T-cell (primary cell): ENCODE measurements at regions not wholly inside any gene's neighbourhood (a gene's known extent, or its start where the extent isn't known, plus 50 kb on each side); places are given as distances from the start of the nearest gene placed in this dataset.
"Not testable (repeated sequence)": the region's sequence is repeated elsewhere in the genome, so short reads cannot be mapped to it uniquely, and the experiment has no call there.

Experiments used
- ATAC-seq, 4 experiments: fragments of 200-7000 bp in 3 of 4; fragments of 150-1000 bp in 1 of 4; cut with Tn5 transposase; replicated peaks in 1 of 4; 1 replicate in 3 of 4; 2 replicates in 1 of 4; pipeline ENCODE4 v1.10.0; 2021; ENCODE audit warnings: moderate library complexity in 3 of 4, mild to moderate bottlenecking in 2 of 4, moderate number of reproducible peaks in 1 of 4
- CTCF ChIA-PET, 2 donors: fragments of 300-600 bp; sonication (Branson Sonifier 250); formaldehyde crosslinking; loops; one replicate each; lab custom pipeline; 2022; ENCODE audit warnings: antibody characterized with exemption in 2 of 2; lab: Charles Lee
- POLR2A ChIA-PET, 2 donors: fragments of 300-600 bp; sonication (Branson Sonifier 250); formaldehyde crosslinking; loops; one replicate each; lab custom pipeline; 2022; ENCODE audit warnings: antibody characterized with exemption in 2 of 2; lab: Charles Lee
- DNase-seq, 35 experiments: peaks; one replicate each; pipeline versions ENCODE4 v3.0.0 to v3.0.0-alpha.2; 2013 to 2023
- H3K27ac ChIP-seq: one replicate; pipeline ENCODE4 v1.5.1; 2013; ENCODE audit warnings: low read length
- H3K27me3 ChIP-seq, 2 experiments: replicated peaks in 1 of 2; 1 replicate in 1 of 2; 2 replicates in 1 of 2; pipeline versions ENCODE4 v1.6.1 to v1.7.0; 2013; ENCODE audit warnings: low read length in 1 of 2, mixed read lengths in 1 of 2; ENCODE audit not compliant: control insufficient read depth in 2 of 2, insufficient read depth in 2 of 2; ENCODE audit errors: extremely low read depth in 1 of 2
- H3K36me3 ChIP-seq, 2 donors: 1 replicate in 1 of 2; 2 replicates in 1 of 2; pipeline versions ENCODE4 v1.6.1 to v1.7.0; 2013; ENCODE audit warnings: low read length in 1 of 2; ENCODE audit not compliant: control insufficient read depth in 2 of 2, insufficient read depth in 1 of 2; ENCODE audit errors: extremely low read depth in 1 of 2
- H3K4me1 ChIP-seq, 2 experiments: 1 replicate in 1 of 2; 2 replicates in 1 of 2; pipeline versions ENCODE4 v1.6.1 to v1.7.0; 2013; ENCODE audit warnings: low read length in 2 of 2, mixed read lengths in 1 of 2; ENCODE audit not compliant: insufficient read depth in 2 of 2, control insufficient read depth in 1 of 2; ENCODE audit errors: extremely low read depth in 1 of 2
- H3K4me3 ChIP-seq, 2 donors: 1 replicate in 1 of 2; 2 replicates in 1 of 2; pipeline versions ENCODE4 v1.5.1 to v1.7.0; 2013; ENCODE audit warnings: mild to moderate bottlenecking in 2 of 2, low read length in 1 of 2, moderate library complexity in 1 of 2; ENCODE audit not compliant: control insufficient read depth in 1 of 2; ENCODE audit errors: extremely low read depth in 1 of 2
- H3K9me3 ChIP-seq: 2 replicates; pipeline ENCODE4 v1.7.0; 2013
- H3K27ac Mint-ChIP-seq, 2 donors: one replicate each; pipeline ENCODE4 v1.8.0; 2020 to 2021; ENCODE audit warnings: mild to moderate bottlenecking in 2 of 2, mixed read lengths in 2 of 2
- H3K27me3 Mint-ChIP-seq, 2 donors: one replicate each; pipeline ENCODE4 v1.8.0; 2021 to 2022; ENCODE audit warnings: mixed read lengths in 2 of 2
- H3K36me3 Mint-ChIP-seq: one replicate; pipeline ENCODE4 v1.8.0; 2021; ENCODE audit warnings: mixed read lengths
- H3K4me1 Mint-ChIP-seq, 3 donors: one replicate each; pipeline ENCODE4 v1.8.0; 2020 to 2022; ENCODE audit warnings: mixed read lengths in 3 of 3, mild to moderate bottlenecking in 1 of 3
- H3K4me3 Mint-ChIP-seq, 3 donors: one replicate each; pipeline ENCODE4 v1.8.0; 2020 to 2022; ENCODE audit warnings: mild to moderate bottlenecking in 3 of 3, mixed read lengths in 3 of 3, moderate library complexity in 3 of 3
- H3K9me3 Mint-ChIP-seq, 3 donors: one replicate each; pipeline ENCODE4 v1.8.0; 2020 to 2022; ENCODE audit warnings: mixed read lengths in 3 of 3
- WGBS: methylation state at CpG from one replicate; pipeline ENCODE4 v1.1.5; 2013; ENCODE audit warnings: missing lambda C conversion rate; ENCODE audit not compliant: insufficient coverage; 5-methylcytosine and 5-hydroxymethylcytosine counted together

- WGBS: no CpG with 5 or more reads among the region's 3 CpGs
- Histone ChIP-seq H3K36me3 (no peaks in the 10 kb centered on the region), H3K27me3 (no peaks in the 10 kb centered on the region), H3K4me3 (no peak overlapping the region), H3K9me3 (no peaks in the 10 kb centered on the region), H3K4me1 (no peaks in the 10 kb centered on the region), H3K27ac (no peak overlapping the region)
- ChIA-PET POLR2A (no interaction called here), CTCF (interaction anchor here (0.6 to 0.7 kb wide), 3 partner anchors 18 to 334 kb away, joined by 3 read pairs; no protein-coding TSS in a partner anchor)
- H3K27ac Mint-ChIP-seq: no peak overlapping the region
- H3K9me3 Mint-ChIP-seq: peaks cover 5 to 13% (median 5%) of the 10 kb centered on the region in 3 donors
- H3K36me3 Mint-ChIP-seq: no peaks in the 10 kb centered on the region
- DNase-seq (no peak), ATAC-seq (no peak)
- no peaks in the 10 kb centered on the region for H3K27me3 Mint-ChIP-seq
- no peak overlapping the region for H3K4me3 Mint-ChIP-seq
- H3K4me1 Mint-ChIP-seq: no peaks in the 10 kb centered on the region
These were observed 125.2 kb downstream of the AREG start for GRCh38 chr4:74570095-74570494.

GRCh38 chr4:74578329-74578728 lies 133.4 kb downstream of the AREG start:
- no peak for ATAC-seq
- H3K4me1 Mint-ChIP-seq: no peaks in the 10 kb centered on the region
- H3K4me3 Mint-ChIP-seq: no peak overlapping the region
- H3K36me3 Mint-ChIP-seq: no peaks in the 10 kb centered on the region
- H3K27ac Mint-ChIP-seq: no peak overlapping the region
- ChIA-PET CTCF (interaction anchor here in 1 of 2 donors (0.7 kb wide), 1 partner anchor 25 kb away, joined by 11 read pairs; no protein-coding TSS in a partner anchor), POLR2A (no interaction called here)
- Histone ChIP-seq H3K4me1 (no peaks in the 10 kb centered on the region), H3K4me3 (no peak overlapping the region), H3K27ac (no peak overlapping the region), H3K36me3 (no peaks in the 10 kb centered on the region), H3K27me3 (no peaks in the 10 kb centered on the region), H3K9me3 (no peaks in the 10 kb centered on the region)
- DNase-seq: no peak
- H3K9me3 Mint-ChIP-seq: no peaks in the 10 kb centered on the region
- peaks cover 0 to 4% of the 10 kb centered on the region in 2 donors for H3K27me3 Mint-ChIP-seq

- DNase-seq, H3K36me3 ChIP-seq, H3K4me1 ChIP-seq, H3K9me3 Mint-ChIP-seq, H3K4me3 Mint-ChIP-seq, H3K27ac ChIP-seq, H3K27me3 Mint-ChIP-seq, H3K4me3 ChIP-seq, H3K27me3 ChIP-seq, POLR2A ChIA-PET, H3K27ac Mint-ChIP-seq, ATAC-seq, H3K4me1 Mint-ChIP-seq, H3K9me3 ChIP-seq, H3K36me3 Mint-ChIP-seq: not testable (repeated sequence)
- CTCF ChIA-PET: interaction anchor here in 1 of 2 donors (0.6 to 0.7 kb wide), 2 partner anchors 25 to 45 kb away, joined by 3 to 11 read pairs; no protein-coding TSS in a partner anchor
- 80% methylated on average over 1 of the region's 19 CpGs for WGBS
These were observed 133.9 kb downstream of the AREG start for GRCh38 chr4:74578865-74579264.

DNA sequence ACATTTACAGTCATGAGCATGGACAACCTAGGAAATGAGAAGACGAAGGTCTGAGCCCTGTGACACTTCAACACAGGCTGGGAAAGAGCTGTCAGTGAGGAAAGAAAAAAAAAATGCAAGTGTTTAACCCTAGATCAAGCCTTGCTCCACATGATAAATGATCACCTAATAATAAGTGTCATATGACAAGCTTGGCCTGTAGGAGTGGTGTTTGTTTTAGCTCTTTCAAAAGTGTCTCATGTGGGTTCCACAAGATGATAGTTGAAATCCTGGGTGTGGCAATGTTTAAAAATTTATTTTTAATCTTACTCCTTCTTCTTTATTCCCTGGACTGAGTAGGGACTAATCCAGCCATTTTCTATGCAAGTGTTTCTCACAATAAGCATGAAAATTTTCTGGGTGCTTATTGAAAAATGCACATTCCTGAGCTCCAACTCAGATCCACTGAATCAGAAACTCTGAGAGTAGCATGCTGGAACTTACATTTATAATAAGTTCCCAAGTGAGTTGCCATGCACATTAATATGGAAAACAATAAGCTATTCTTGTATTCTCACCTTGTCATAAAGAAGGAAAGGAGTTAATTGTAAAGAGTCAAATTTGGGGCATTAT lies 138.3 kb downstream of the AREG start:
- ATAC-seq: no peak
- H3K9me3 Mint-ChIP-seq: no peaks in the 10 kb centered on the region
- Histone ChIP-seq H3K9me3 (no peaks in the 10 kb centered on the region), H3K4me1 (no peaks in the 10 kb centered on the region), H3K4me3 (no peak overlapping the region), H3K36me3 (no peaks in the 10 kb centered on the region), H3K27ac (no peak overlapping the region), H3K27me3 (no peaks in the 10 kb centered on the region)
- CTCF ChIA-PET: no interaction called here
- H3K4me3 Mint-ChIP-seq: no peak overlapping the region
- WGBS: no CpG with 5 or more reads among the region's 1 CpG
- peaks cover 0 to 4% of the 10 kb centered on the region in 2 donors for H3K27me3 Mint-ChIP-seq
- no peaks in the 10 kb centered on the region for H3K4me1 Mint-ChIP-seq
- no peak for DNase-seq
- POLR2A ChIA-PET: no interaction called here
- no peaks in the 10 kb centered on the region for H3K36me3 Mint-ChIP-seq
- no peak overlapping the region for H3K27ac Mint-ChIP-seq

- no peaks in the 10 kb centered on the region for H3K4me1 Mint-ChIP-seq
- ChIA-PET POLR2A (no interaction called here), CTCF (interaction anchor here in 1 of 2 donors (0.9 kb wide), 1 partner anchor 51 kb away, joined by 3 read pairs; no protein-coding TSS in a partner anchor)
- no peaks in the 10 kb centered on the region for H3K9me3 ChIP-seq
- no peak overlapping the region for H3K27ac ChIP-seq
- H3K27me3 ChIP-seq: no peaks in the 10 kb centered on the region
- no peaks in the 10 kb centered on the region for H3K36me3 ChIP-seq
- no peaks in the 10 kb centered on the region for H3K36me3 Mint-ChIP-seq
- H3K27me3 Mint-ChIP-seq: peaks cover 0 to 4% of the 10 kb centered on the region in 2 donors
- no peaks in the 10 kb centered on the region for H3K9me3 Mint-ChIP-seq
- no peak overlapping the region for H3K4me3 ChIP-seq
- ATAC-seq (no peak), DNase-seq (no peak)
- no peak overlapping the region for H3K4me3 Mint-ChIP-seq
- H3K27ac Mint-ChIP-seq: no peak overlapping the region
- H3K4me1 ChIP-seq: no peaks in the 10 kb centered on the region
These were observed 138.8 kb downstream of the AREG start for GRCh38 chr4:74583757-74584156.

DNA sequence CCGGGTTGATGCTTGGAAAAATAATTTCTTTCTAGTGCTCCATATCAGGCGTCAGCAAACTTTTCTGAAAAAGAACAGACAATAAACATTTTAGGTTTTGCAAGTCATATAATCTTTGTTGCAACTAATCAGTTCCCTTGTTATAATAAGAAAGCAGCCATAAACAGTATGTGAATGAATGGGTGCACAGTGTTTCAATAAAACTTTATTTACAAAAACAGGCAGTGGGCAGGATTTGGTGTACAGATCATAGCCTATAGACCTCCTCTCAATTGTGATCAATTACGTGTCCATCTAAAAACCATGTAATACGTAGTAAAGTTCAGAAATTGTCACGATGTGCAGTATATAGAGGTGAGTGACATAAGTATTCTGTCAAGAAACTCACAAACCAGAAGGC lies 143.4 kb downstream of the AREG start:
- ChIA-PET CTCF (no interaction called here), POLR2A (no interaction called here)
- H3K27ac ChIP-seq: no peak overlapping the region
- Mint-ChIP-seq H3K27ac (no peak overlapping the region), H3K4me1 (no peaks in the 10 kb centered on the region), H3K27me3 (no peaks in the 10 kb centered on the region), H3K4me3 (no peak overlapping the region), H3K9me3 (no peaks in the 10 kb centered on the region), H3K36me3 (no peaks in the 10 kb centered on the region)
- H3K4me3 ChIP-seq: no peak overlapping the region
- H3K36me3 ChIP-seq: no peaks in the 10 kb centered on the region
- no peak for ATAC-seq
- no CpG with 5 or more reads among the region's 5 CpGs for WGBS
- no peaks in the 10 kb centered on the region for H3K27me3 ChIP-seq
- no peak for DNase-seq
- no peaks in the 10 kb centered on the region for H3K9me3 ChIP-seq
- H3K4me1 ChIP-seq: no peaks in the 10 kb centered on the region

DNA sequence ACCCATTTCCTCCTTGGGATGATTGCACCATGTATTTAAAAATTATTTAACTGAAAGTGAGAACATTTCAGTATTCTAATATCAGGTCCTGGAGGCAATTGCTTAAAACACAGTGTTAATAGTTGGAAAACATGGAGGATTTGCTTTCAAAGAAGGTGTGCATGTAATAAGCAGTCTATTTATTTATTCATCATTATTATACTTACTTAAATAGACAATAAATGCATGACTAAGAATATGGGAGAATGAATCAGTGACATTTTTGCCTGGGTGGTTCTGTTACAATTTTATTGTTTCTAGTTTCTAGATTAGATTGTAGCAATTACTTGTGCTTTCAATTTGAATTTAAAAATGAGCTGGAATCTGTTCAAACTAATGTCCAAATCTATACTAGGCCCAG lies 145.5 kb downstream of the AREG start:
- no peak for ATAC-seq
- H3K27ac ChIP-seq: no peak overlapping the region

More for the DNA sequence above, 145.5 kb downstream of the AREG start:
- Histone ChIP-seq H3K4me3 (no peak overlapping the region), H3K27me3 (no peaks in the 10 kb centered on the region), H3K9me3 (no peaks in the 10 kb centered on the region), H3K36me3 (no peaks in the 10 kb centered on the region), H3K4me1 (no peaks in the 10 kb centered on the region)
- Mint-ChIP-seq H3K9me3 (peaks cover 0 to under 1% (median 0%) of the 10 kb centered on the region in 3 donors), H3K27me3 (no peaks in the 10 kb centered on the region), H3K4me1 (no peaks in the 10 kb centered on the region), H3K27ac (no peak overlapping the region), H3K4me3 (no peak overlapping the region), H3K36me3 (no peaks in the 10 kb centered on the region)
- DNase-seq: no peak
- ChIA-PET POLR2A (no interaction called here), CTCF (no interaction called here)
